Kidney (tissue), 13 donors: ENCODE measurements at regions not wholly inside any gene's neighbourhood (a gene's known extent, or its start where the extent isn't known, plus 50 kb on each side); places are given as distances from the start of the nearest gene placed in this dataset.
"Not testable (repeated sequence)": the region's sequence is repeated elsewhere in the genome, so short reads cannot be mapped to it uniquely, and the experiment has no call there.

Source experiments
- DNase-seq, 5 donors: peaks; one replicate each; pipeline ENCODE4 v3.0.0-alpha.2; 2013 to 2020
- FAIRE-seq: peaks from 2 replicates; lab custom pipeline; 2012; peaks lifted over from hg19 to GRCh38; lab: Jason Lieb, UNC
- H3K27ac ChIP-seq, 2 donors: one replicate each; pipeline ENCODE4 v1.7.0; 2013; ENCODE audit warnings: low read depth in 2 of 2, low read length in 2 of 2, inconsistent platforms in 1 of 2
- H3K27me3 ChIP-seq: one replicate; pipeline ENCODE4 v1.7.1; 2013; ENCODE audit warnings: low read length, inconsistent platforms; ENCODE audit not compliant: control insufficient read depth, insufficient read depth
- H3K36me3 ChIP-seq, 3 donors: one replicate each; pipeline versions ENCODE4 v1.7.0 to v1.7.1; 2013; ENCODE audit warnings: low read length in 3 of 3, control low read depth in 1 of 3, inconsistent platforms in 1 of 3; ENCODE audit not compliant: insufficient read depth in 3 of 3, control insufficient read depth in 2 of 3
- H3K4me1 ChIP-seq, 3 donors: one replicate each; pipeline versions ENCODE4 v1.7.0 to v1.7.1; 2013; ENCODE audit warnings: low read length in 3 of 3, inconsistent platforms in 1 of 3, low read depth in 1 of 3; ENCODE audit not compliant: control insufficient read depth in 2 of 3, insufficient read depth in 2 of 3
- H3K4me3 ChIP-seq, 3 donors: one replicate each; pipeline versions ENCODE4 v1.7.0 to v1.8.1; 2013; ENCODE audit warnings: low read length in 3 of 3, control low read depth in 1 of 3, inconsistent platforms in 1 of 3
- H3K9ac ChIP-seq, 3 donors: one replicate each; pipeline versions ENCODE4 v1.7.0 to v1.7.1; 2013; ENCODE audit warnings: low read length in 3 of 3, control low read depth in 1 of 3, inconsistent platforms in 1 of 3
- H3K9me3 ChIP-seq, 3 donors: one replicate each; pipeline versions ENCODE4 v1.7.0 to v1.7.1; 2013; ENCODE audit warnings: low read length in 3 of 3, control low read depth in 1 of 3, inconsistent platforms in 1 of 3; ENCODE audit not compliant: control insufficient read depth in 2 of 3, insufficient read depth in 1 of 3
- CTCF ChIP-seq: IDR thresholded peaks from 3 replicates; pipeline ENCODE4 v1.5.1; 2012; ENCODE audit warnings: mild to moderate bottlenecking, moderate library complexity, borderline replicate concordance; ENCODE audit not compliant: insufficient read depth; ENCODE audit errors: extremely low read depth
- intact Hi-C: fragments of 100-400 bp; cut with DNase I; formaldehyde crosslinking; loops from one replicate; pipeline ENCODE4 v1.11.1; 2022
- donor health status: control.
- donor health status: control.
- donor health status: control.
- donor health status: control.
- donor health status: control.
- donor health status: DM: yes; HTN: yes; CAD: no.
- donor health status: Normal renal cell carcinoma (clear cell type).

- Histone ChIP-seq H3K27me3 (no peaks in the 10 kb centered on the region), H3K9ac (no peak overlapping the region), H3K36me3 (no peaks in the 10 kb centered on the region), H3K4me3 (no peak overlapping the region), H3K9me3 (peaks cover 0 to 3% (median 2%) of the 10 kb centered on the region in 3 donors), H3K4me1 (no peaks in the 10 kb centered on the region), H3K27ac (no peak overlapping the region)
- intact Hi-C loops, result no loop called here
- no peak for TF ChIP-seq CTCF
- no peak for DNase-seq
- FAIRE-seq, result no peak
Measured at GRCh38 chr6:78383968-78384367, 483.4 kb upstream of the IRAK1BP1 start.

- H3K27ac ChIP-seq, H3K36me3 ChIP-seq, FAIRE-seq, H3K9ac ChIP-seq, intact Hi-C loops, H3K4me1 ChIP-seq, H3K4me3 ChIP-seq, DNase-seq, H3K27me3 ChIP-seq, H3K9me3 ChIP-seq: not testable (repeated sequence)
Measured at GRCh38 chr6:78386854-78387253, 480.5 kb upstream of the IRAK1BP1 start.

GRCh38 chr6:78390066-78390465 lies 477.3 kb upstream of the IRAK1BP1 start:
- no peak for TF ChIP-seq CTCF
- H3K4me3 ChIP-seq, result no peak overlapping the region
- DNase-seq (no peak), FAIRE-seq (no peak)
- no peak overlapping the region for H3K9ac ChIP-seq
- intact Hi-C loops, result no loop called here
- H3K27me3 ChIP-seq, result no peaks in the 10 kb centered on the region
- H3K36me3 ChIP-seq, result no peaks in the 10 kb centered on the region
- H3K9me3 ChIP-seq, result peaks cover 0 to 2% (median 0%) of the 10 kb centered on the region in 3 donors
- H3K27ac ChIP-seq, result no peak overlapping the region
- no peaks in the 10 kb centered on the region for H3K4me1 ChIP-seq

- no peak overlapping the region for H3K4me3 ChIP-seq
- intact Hi-C loops, result no loop called here
- TF ChIP-seq CTCF, result no peak
- H3K36me3 ChIP-seq, result no peaks in the 10 kb centered on the region
- H3K4me1 ChIP-seq, result no peaks in the 10 kb centered on the region
- H3K9me3 ChIP-seq, result no peaks in the 10 kb centered on the region
- H3K27me3 ChIP-seq, result no peaks in the 10 kb centered on the region
- FAIRE-seq (no peak), DNase-seq (no peak)
- no peak overlapping the region for H3K27ac ChIP-seq
- no peak overlapping the region for H3K9ac ChIP-seq
Measured at GRCh38 chr6:78397499-78397898, 469.9 kb upstream of the IRAK1BP1 start.
